EH (cell line): ENCODE measurements at regions not wholly inside any gene's neighbourhood (a gene's known extent, or its start where the extent isn't known, plus 50 kb on each side); places are given as distances from the start of the nearest gene placed in this dataset.

ENCODE experiments used
- DNase-seq: peaks from one replicate; pipeline ENCODE4 v3.0.0-alpha.2; 2015; ENCODE audit warnings: low read depth

DNA sequence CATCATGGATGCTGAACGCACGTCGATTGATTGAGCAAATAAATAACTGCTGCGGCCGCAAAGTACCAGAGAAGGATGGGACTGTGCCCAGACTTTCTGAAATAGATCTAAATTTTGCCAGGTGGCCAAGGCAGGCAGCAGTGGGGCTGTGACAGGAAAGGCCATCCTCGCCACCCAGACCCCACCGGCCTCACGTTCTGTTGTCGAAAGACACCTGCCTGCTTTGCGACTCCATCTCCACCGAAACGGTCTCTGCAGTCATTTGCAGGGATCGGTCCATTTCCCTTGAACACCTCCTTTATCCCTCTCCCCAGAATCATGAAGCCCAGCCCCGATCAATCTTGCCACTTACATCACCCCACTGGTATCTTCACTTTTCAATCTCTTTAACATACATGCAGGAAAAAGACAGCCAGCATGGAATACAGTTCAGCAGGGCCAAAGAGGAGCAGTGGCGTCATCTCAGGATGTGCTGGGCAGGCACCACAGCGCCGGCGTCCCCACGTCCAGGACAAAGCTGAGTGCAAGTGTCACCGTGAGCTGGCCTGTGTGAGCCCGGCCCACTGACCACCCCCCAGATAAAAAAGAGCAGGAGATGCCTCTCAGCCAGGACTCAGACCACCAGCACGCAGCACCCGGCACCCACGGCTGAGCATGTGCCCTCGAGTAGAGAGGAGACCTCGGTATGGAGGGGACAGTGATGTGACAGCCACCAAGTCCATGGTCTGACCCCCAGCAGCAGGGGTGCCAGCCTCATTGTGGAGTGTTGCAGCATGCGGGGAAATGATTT lies 610.3 kb downstream of the TBC1D22A start:
- DNase-seq: no peak

DNA sequence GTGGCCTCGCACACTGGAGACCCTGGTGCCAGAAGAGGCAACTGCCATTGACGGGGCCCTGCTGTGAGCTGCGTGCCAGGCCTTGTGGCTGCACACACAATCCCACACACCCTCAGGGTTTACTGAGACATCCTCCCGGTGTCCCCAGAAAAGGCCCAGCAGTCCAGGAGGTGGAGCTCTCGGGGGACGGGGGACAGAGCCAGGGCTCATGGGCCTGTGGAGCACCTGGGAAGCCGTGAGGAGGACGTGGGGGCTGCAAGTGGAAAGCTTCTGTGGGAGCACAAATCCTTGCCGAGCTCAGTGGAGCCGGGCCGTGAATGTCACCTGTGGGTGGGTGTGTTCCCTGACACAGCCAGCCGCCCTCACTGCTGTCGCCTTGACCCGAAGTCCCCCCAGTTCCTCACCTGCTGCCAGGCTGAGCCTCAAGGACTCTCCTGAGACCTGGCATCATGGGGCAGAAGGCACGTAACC lies 609.7 kb downstream of the TBC1D22A start:
- DNase-seq: no peak

DNA sequence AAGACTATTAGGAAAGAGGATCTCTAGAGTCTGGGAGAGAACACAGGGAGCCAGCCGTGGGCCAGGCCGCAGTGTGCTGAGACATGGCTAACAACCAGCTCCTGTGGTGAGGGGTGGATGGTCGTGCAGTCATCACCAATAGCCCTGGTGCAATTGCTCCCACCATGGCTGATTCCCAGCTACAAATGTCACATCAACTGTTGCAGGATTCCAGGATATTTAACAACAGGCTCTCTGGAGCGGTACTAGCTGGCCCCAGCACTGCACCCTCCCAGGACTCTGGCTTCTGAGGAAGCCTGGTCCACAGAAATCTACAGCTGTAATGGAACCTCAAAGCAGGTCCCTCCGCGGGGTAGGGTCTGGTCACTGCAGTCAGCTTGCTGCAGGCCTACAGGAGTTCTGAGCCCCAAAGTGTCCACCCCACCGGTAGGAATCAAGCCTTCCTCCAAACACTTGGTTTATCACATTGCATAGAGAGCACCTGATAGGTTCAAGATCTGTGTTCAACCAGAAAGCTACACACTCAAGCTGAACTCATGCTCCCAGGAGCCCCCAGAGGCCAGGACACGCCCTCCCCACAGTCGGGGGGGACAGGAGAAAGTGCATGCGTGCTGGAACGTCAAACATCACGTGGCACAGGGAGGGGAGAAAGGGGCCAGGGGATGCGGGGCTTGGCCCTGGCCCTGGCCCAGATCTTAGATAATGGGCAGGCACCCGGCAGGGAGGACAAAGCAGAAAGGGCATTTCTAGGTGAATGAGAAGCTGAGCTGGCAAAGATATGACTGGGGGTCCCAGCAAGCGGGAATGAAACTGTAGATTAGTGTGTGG lies 609.0 kb downstream of the TBC1D22A start:
- DNase-seq: no peak

DNA sequence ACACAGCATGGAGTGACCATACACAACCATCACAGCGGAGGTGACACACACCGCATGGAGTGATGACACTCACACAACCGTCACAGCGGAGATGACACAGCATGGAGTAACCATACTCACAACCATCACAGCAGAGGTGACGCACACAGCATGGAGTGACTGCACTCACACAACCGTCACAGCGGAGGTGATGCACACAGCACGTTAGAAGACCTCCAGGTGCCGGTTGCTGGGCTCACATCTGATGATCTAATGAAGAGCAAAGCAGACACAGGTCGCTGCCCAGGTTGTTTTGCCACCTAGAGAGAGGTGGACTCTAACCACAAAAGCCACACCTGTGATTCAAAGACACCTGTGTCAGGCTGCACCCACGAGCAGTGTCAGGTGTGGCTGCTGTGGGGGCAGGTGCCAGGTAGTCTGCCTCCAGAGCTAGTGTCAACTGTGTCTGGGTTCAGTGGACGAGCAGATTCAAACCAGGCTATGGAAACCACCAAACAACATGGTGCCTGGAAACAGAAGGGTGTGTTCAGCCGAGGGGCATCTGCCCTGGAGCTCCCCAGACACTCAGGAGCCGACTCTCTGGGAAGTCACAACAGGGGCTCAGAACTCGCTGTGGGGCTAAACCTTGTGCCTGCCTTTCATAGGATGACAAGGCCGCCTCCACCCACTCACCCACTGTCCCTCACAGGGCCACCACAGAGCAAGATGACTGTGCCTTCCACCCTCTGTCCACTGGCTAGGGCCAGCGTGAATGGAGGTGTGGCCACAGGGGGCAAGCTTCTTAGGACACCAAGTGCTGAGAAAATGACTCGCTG lies 608.2 kb downstream of the TBC1D22A start:
- no peak for DNase-seq

DNA sequence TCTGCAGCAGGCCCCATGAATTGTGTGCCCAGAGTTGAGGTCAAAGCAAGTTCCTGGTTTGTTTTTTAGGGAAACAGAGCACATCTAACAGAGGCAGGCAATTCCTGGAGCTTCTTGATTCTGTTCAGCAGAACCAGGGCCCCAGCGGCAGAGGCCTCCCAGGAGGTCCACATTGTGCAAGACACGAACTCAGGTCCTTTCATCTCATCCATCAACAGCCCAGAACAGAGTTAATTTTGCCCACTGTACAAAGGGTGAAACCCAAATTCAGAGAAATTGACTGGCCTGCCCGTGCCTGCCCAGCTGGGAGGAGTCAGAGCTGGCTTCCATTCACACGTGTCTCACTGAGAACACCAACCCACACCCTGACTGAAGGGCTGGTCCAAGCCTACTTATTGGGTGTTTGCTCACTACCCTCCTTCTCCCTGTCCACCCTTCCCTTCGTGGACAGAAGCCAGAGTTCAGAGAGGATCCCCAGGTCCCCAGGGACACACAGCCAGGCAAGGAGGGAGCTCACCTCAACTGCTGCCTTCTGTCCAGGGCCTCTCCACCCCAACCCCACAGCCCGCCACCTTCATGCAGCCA lies 607.1 kb downstream of the TBC1D22A start:
- DNase-seq: no peak

DNA sequence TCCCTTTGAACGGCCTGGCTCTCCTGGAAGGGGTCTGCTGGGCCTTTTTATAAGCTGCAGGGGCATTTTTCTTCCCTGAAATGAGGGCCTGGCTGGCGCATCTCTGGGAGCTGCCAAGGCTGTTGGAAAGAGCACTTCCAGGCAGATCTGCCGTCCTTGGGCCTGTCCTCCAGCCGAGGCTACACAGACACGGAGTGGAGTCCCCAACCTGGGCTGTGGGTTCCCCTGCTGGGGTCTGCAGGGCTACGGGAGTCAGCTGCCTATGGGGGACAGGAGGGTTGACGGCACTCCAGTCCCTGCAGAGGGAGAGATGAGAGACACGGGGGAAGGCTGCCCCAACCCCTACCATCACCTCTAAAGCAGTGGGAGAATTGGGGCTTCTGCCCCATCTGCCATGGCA lies 606.6 kb downstream of the TBC1D22A start:
- DNase-seq: no peak

DNA sequence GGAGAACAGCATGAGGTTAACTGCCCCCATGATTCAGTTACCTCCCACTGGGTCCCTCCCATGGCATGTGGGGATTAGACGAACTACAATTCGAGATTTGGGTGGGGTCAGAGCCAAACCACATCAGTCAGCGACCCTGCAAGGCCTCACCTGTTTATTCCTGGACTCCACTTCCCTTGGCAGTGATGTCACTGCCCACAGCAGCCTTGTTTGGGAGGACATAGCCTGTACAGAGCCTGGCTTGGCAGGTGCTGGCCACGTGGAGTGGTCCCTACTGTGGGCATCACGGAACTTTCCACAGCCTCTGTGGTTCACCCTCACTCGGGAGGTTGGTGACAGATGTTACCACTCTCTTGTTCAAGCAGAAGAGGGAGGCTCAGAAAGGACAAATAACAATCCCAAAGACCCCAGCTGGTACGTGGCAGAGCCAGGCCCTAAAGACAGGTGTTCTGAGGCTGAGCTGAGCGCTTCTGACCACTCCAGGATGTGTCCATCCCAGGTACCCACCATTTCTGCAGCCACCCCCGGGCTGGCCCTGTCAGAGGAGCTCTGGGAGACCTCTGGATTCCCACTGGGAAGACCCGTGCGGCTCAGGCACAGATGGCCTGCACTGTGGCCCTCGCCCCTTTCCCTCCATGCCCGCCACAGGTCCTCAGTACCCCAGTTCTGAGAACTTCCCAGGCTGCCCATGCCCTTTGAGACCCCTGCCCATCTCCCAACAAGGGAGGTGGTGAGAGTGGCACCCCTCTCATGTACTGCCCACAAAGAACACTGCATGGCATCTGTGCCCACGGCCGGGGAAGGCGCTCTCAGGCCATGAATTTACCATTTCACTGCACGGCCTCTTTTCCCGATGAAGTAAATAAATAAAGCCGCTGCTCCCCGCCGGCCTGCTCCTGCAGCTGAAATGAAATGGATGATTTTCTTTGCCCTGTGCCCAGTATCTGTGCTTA lies 605.8 kb downstream of the TBC1D22A start:
- DNase-seq: no peak

DNA sequence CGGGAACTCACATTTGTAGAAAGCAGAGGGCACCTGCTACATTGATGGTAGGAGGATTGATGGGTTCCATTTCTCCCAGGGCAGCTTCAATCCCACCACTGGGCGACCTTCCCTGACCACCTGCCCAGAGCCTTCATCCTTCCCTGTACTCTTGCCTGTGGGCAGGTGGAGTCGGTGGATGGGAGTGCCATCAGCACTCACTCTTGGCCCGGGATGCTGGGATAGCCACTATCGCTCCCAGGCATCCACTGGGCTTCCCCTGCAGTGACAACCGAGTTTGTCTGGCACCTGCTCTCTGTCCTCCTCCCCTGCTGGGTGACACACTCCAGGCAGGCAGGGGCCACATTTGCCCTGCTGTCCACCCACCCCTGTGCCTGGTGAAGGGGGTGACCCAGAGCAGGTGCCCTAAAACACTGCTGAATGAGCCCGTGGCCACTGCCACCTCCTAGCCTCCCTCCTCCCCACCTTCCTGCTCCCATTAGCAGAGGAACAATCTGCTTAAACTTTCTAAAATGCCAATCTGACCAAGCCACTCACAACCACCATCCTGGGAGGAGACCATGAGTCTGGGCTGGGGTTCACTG lies 604.7 kb downstream of the TBC1D22A start:
- DNase-seq: no peak

DNA sequence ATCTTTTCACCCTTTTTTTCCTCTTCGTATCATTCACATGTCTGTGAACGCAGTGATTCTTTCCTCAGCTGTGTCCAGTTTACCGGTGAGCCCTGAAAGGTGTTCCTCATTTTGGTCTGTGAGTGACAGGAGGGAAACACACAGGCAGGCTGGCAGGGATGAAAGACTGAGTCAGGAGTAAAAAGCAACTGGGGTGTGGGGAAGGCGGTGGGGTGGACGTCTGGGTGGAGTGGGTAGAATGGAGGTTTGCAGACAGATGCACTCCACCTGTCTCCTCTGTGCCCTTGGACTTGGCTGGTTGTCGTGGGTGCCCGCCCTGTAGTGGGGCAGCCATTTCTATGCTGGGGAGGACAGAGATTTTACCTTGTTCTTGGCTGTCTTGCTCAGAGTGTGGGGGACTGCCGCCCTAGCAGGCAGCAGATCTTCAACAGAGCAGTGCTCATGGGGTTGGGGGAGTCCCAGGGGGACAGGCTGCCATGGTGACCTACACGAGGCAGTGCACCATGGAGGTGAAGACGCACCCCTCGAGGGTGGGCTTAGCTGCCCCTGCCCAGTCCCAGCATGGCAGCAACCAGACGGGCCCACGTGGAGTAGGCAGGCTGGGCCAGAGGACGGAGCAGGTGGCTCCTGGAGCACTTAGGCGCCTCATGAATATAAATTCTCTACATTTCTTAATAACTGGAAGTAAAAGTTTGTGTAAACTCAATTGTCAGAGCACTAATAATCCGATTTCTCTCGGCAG lies 603.7 kb downstream of the TBC1D22A start:
- DNase-seq: no peak

DNA sequence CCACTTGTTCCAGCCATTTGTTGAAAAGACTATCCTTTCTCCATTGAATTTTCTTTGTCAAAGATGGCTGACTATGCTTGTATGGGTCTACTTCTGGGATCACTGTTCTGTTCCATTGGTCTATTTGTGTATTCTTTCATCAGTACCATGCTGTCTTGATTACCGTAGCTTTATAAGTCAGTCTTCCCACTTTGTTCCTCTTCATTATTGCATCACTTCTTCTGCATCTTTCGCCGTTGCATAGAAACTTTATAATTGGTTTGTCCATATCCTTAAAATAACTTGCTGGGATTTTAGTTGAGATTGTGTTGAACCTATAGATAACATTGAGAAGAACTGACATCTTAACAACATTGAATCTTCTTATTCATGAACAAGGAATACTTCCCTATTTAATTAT lies 598.8 kb downstream of the TBC1D22A start:
- no peak for DNase-seq

DNA sequence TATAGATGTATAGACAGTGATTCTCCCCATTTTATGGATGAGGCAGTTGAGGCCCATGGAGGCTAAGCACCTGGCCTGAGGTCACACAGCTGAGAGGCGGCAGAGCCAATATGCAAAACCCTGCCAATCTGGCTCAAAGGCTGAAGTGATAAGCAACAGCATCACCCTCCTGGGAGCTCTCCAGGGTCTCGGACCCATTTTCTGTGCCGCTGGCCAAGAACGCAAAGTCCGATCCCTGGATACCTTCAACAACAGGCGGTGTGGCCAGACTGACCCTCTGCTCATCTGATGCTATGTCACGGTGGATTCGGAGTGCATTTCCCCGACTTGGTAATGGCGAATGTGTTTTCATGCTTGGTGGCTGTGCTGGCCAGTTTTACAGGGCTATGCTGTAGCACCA lies 595.0 kb downstream of the TBC1D22A start:
- DNase-seq: no peak

DNA sequence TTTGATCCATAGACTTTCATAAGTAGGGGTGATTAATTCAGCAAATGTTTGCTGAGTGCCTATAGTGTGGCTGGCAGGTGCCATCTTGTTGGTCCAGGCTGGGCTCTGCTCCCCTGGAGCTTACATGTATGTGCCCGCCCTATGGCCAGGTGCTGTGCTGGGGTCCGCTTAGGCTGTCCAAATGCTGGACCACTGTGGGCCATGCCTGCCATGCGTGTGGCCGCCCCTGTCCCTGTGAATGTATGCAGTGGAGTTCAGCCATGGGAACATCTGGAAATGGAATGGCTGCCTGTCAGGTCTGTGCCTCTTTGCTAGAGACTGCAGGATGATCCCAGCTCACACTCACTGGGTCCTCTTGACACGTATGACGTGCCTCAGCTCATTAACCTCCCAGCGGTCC lies 594.6 kb downstream of the TBC1D22A start:
- no peak for DNase-seq

DNA sequence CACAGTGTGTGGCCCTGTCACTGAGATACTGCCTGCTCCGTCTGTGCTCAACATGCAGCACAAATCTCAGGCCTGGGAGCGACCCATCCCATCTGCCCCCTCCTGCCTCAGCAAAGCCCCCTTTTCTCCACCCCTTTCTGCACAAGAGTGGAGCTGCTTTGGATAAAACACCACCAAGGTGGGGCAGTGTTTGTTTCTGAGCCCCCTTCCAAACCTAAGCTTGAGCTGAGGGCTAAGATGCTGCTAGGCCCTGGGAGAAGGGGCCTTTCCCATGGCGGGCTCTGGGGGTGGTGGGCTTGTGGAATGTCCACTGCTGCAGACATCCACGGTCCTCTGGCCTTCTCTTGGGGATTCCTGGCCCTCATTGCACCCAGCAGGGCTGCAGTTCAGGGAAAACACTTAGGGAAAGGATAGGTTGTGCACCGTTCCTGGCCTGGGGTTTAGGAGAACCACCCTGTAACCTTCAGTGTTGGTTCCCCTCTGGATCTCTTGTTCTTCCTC lies 594.1 kb downstream of the TBC1D22A start:
- no peak for DNase-seq

DNA sequence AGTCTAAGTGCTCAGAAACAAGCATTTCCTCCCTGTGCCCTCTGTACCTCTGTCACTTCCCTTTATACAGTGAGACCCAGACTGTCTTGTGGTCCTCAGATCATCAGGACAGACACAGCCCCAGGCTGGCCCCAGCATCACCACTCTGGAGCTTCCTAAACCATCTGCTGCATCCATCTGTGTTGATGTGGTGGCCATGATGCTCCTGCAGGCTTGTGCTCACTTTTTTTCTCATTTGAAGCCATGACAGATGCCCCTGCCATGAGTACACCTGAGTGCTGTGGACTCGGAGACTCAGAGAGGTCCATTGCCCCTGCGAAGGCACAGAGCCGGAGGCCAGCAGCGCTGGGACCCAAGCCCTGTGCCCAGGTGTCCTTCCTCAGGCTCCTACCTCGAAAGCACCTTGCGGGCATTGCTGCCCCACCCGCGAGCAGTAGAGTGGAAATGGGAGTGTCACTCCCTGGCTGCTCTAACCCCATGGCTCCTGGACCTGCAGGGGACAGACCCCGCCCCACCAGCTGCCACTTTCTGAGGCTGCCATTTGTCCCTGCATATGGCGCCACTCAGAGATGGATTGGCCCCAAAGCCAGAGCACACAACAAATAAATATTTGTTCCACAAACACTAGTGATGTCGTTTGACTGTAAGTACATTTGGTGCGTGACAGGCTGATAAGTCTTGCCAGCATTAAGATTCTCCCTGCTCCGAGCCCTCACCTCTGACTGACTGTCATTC lies 593.5 kb downstream of the TBC1D22A start:
- no peak for DNase-seq

DNA sequence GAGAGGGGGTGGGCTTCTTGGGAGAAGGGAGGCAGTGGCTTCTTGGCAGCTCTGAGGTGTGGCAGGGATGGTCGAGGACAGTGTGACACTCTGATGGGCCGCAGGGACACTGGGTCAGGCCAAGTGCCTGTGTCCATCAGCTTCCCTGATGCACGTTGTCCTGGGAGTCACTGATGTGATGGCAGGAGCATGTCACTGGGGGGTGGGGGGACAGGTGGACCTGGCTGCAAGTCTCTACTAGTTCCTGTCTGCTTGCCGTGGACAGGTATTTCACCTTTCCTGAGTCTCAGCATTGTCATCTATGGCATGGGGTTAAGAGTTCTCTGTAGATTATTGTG lies 592.9 kb downstream of the TBC1D22A start:
- DNase-seq: no peak

DNA sequence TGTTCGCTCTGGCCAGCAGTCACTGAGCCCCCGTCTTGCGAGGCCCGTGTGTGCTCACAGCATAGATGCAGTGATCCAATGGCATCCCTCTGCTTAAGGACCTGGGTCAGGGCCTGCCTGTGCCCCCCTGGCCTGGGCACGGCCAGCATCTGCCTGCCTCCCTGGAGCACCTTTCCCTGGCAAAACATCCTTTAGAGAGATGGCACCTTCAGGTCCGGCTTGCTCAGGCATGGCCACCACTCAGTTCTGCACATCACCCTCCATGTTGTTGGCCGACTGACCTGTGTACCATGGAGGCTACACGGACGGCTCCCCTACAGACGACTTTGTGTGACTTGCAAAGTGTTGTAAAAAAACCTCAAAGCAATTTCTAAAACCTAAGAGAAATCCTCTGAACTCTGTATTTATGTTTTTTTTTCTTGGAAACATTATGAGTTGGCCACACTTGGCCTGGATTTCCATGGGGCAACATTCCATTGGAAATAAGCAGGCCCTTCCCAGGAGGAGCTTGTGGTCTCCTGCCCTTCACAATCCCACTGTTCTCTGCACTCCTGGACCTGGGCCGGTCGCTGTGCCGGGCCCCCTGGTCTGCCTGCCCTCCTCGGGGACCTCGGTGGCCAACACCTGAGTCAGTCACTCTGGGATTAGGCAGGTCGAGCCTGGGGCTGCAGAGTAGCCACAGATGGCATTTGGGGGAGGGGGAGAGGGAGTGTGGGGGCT lies 592.4 kb downstream of the TBC1D22A start:
- no peak for DNase-seq

DNA sequence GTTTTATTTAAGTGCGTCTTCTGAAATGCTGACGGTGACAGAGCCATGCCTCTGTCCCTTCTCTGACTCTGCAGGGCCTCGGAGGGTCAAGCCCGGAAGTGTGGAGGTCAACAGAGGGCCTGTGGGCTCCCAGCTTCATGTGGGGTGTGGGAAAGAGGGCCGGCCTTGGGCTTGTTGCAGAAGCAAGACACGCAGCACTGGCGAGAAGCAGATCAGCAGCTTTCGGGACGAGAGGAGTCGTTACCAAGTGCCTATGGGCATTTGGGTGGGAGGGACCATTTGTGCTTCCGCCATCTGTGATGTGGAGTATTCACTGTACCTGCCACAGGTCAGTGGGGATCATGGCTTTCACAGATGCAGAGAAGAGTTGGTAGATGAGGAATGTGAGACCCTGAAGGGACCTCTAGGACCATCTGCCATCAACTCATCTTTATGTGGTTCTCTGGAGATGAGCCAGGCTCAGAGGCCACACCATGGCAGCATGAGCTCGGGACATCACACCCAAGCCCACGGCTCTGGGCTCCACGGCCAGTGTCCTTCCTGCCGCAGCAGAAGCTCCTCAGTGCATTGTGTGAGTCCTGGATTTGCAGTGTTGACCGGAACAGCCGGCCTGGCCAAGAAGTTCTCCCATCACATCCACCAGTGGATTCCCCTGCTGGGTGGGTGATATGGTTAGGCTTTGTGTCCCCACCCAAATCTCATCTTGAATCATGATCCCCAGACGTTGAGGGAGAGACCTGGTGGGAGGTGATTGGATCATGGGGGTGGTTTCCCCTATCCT lies 590.7 kb downstream of the TBC1D22A start:
- no peak for DNase-seq
